ENCODE measurements at regions not wholly inside any gene's neighbourhood (a gene's known extent, or its start where the extent isn't known, plus 50 kb on each side); places are given as distances from the start of the nearest gene placed in this dataset.
A peak's percentile ranks its signal among the peaks of the same experiment; 100 is the strongest.
"Not testable (repeated sequence)": the region's sequence is repeated elsewhere in the genome, so short reads cannot be mapped to it uniquely, and the experiment has no call there.

GRCh38 chr20:29790510-29790909 is 1467.0 kb upstream of the DEFB115 start:
- no peaks in the 10 kb centered on the region for H3K27me3 ChIP-seq (ENCODE audit: control insufficient read depth, insufficient read depth, low read length)
- CTCF ChIA-PET = no interaction called here
- H3K4me3 ChIP-seq (ENCODE audit: low read depth, low read length) = no peak overlapping the region
- DNase-seq (ENCODE audit: low read depth, low spot score) = no peak
- POLR2A ChIA-PET = no interaction called here
- no peak overlapping the region for H3K27ac ChIP-seq (ENCODE audit: low read depth, low read length)
- peaks cover 27% of the 10 kb centered on the region for H3K9me3 ChIP-seq (ENCODE audit: control insufficient read depth, insufficient read depth, low read length)
- TF ChIP-seq CTCF (IDR thresholded peaks at IDR 0.05; ENCODE audit: low read depth, low read length) = no peak

DNA sequence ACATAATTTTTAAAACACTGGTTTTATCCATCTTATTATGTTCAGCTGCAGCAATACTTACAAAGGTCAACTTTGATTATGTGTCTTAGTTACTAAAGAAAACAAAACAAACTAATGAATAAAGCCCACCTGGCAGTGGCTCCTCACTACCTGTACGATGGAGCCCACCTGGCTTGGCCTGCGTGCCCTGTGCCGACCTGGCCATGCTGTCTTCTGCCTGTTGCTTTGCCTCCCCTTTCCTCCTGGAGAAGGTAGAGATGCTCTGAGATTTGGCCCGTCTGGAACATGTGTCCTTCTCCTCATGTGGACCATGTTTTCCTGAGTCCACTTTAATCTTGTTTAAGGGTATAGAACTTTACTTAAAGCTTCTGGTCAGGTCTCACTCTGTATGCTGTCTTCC is 1426.0 kb upstream of the DEFB115 start:
- H3K27me3 ChIP-seq (ENCODE audit: control insufficient read depth, insufficient read depth, low read length); H3K9me3 ChIP-seq (ENCODE audit: control insufficient read depth, insufficient read depth, low read length); POLR2A ChIA-PET; DNase-seq (ENCODE audit: low read depth, low spot score); H3K4me3 ChIP-seq (ENCODE audit: low read depth, low read length); CTCF ChIA-PET; H3K27ac ChIP-seq (ENCODE audit: low read depth, low read length): not testable (repeated sequence)

DNA sequence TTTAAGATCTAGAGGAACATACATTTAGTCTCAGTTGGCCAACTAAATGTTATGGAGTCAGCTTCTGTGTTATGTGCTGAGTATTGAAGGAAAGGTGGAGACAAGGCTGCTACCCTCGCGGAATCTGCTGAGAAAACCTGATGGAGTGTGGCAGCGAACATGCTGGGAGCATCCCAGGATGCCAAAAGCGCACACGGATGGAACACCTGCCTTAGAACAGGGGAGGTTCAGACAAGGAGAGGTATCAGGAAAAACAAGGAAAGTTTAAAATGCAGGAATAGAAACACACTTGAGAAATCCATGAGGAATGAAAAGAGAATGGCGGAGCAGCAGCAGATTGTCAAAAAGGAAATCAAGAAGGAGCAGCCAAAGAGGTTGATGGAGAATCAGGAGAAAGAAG is 1389.5 kb upstream of the DEFB115 start:
- POLR2A ChIA-PET; CTCF ChIA-PET; H3K4me3 ChIP-seq (ENCODE audit: low read depth, low read length); H3K27me3 ChIP-seq (ENCODE audit: control insufficient read depth, insufficient read depth, low read length); H3K27ac ChIP-seq (ENCODE audit: low read depth, low read length); H3K9me3 ChIP-seq (ENCODE audit: control insufficient read depth, insufficient read depth, low read length); DNase-seq (ENCODE audit: low read depth, low spot score): not testable (repeated sequence)

GRCh38 chr20:29868688-29869087 is 1388.8 kb upstream of the DEFB115 start:
- CTCF ChIA-PET; POLR2A ChIA-PET; H3K27me3 ChIP-seq (ENCODE audit: control insufficient read depth, insufficient read depth, low read length); H3K4me3 ChIP-seq (ENCODE audit: low read depth, low read length); DNase-seq (ENCODE audit: low read depth, low spot score); H3K27ac ChIP-seq (ENCODE audit: low read depth, low read length); H3K9me3 ChIP-seq (ENCODE audit: control insufficient read depth, insufficient read depth, low read length): not testable (repeated sequence)

- peaks cover 37% of the 10 kb centered on the region for H3K9me3 ChIP-seq (ENCODE audit: control insufficient read depth, insufficient read depth, low read length)
- DNase-seq (ENCODE audit: low read depth, low spot score); H3K27me3 ChIP-seq (ENCODE audit: control insufficient read depth, insufficient read depth, low read length); H3K4me3 ChIP-seq (ENCODE audit: low read depth, low read length); POLR2A ChIA-PET; H3K27ac ChIP-seq (ENCODE audit: low read depth, low read length); CTCF ChIA-PET: not testable (repeated sequence)
Measured at GRCh38 chr20:29871816-29872215, 1385.6 kb upstream of the DEFB115 start.

GRCh38 chr20:29873946-29874345 is 1383.5 kb upstream of the DEFB115 start:
- DNase-seq (ENCODE audit: low read depth, low spot score) = no peak
- ChIA-PET POLR2A (no interaction called here), CTCF (no interaction called here)
- peaks cover 52% of the 10 kb centered on the region for H3K9me3 ChIP-seq (ENCODE audit: control insufficient read depth, insufficient read depth, low read length)
- no peak for TF ChIP-seq CTCF (IDR thresholded peaks at IDR 0.05; ENCODE audit: low read depth, low read length)
- H3K4me3 ChIP-seq (ENCODE audit: low read depth, low read length) = peak overlapping the region; percentile 48
- peaks cover under 1% of the 10 kb centered on the region for H3K27me3 ChIP-seq (ENCODE audit: control insufficient read depth, insufficient read depth, low read length)
- H3K27ac ChIP-seq (ENCODE audit: low read depth, low read length) = no peak overlapping the region

- no peak overlapping the region for H3K4me3 ChIP-seq (ENCODE audit: low read depth, low read length)
- H3K27ac ChIP-seq (ENCODE audit: low read depth, low read length) = no peak overlapping the region
- CTCF ChIA-PET = no interaction called here
- TF ChIP-seq CTCF (IDR thresholded peaks at IDR 0.05; ENCODE audit: low read depth, low read length) = no peak
- peaks cover 58% of the 10 kb centered on the region for H3K9me3 ChIP-seq (ENCODE audit: control insufficient read depth, insufficient read depth, low read length)
- H3K27me3 ChIP-seq (ENCODE audit: control insufficient read depth, insufficient read depth, low read length) = peaks cover 2% of the 10 kb centered on the region
- DNase-seq (ENCODE audit: low read depth, low spot score) = no peak
- POLR2A ChIA-PET = no interaction called here
Measured at GRCh38 chr20:29874476-29875202, 1382.8 kb upstream of the DEFB115 start.

DNA sequence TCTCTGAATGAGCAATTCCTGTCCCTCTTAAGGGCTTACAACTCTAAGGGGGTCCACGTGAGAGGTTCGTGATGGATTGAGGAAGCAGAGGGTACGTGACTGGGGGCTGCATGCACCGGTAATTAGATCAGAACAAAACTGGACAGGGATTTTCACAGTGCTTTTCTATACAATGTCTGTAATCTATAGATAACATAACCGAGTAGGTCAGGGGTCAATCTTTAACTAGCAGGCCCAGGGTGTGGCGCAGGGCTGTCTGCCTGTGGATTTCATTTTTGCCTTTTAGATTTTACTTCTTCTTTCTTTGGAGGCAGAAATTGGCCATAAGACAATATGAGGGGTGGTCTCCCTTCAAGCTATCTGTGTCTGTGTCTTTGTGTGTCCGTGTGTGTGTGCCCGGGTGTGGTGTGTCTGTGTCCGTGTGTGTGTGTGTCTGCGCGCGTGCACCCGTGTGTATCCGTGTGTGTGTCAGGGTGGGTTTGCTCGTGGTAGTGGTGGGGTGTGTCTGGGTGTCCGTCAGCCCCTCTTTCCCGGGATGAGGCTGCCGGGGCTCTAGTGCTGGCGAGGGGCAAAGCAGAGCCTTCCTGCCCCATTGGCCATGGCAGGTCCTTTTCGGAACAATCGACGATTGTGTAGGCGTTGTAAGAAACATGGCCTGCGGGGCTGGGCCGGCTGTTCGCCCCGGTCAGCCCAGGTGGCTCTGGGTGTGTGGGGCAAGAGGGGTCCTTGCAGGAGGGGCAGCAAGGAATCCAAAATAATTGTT is 1382.0 kb upstream of the DEFB115 start:
- H3K27me3 ChIP-seq (ENCODE audit: control insufficient read depth, insufficient read depth, low read length); DNase-seq (ENCODE audit: low read depth, low spot score); H3K4me3 ChIP-seq (ENCODE audit: low read depth, low read length); POLR2A ChIA-PET; CTCF ChIA-PET; H3K27ac ChIP-seq (ENCODE audit: low read depth, low read length): not testable (repeated sequence)
- H3K9me3 ChIP-seq (ENCODE audit: control insufficient read depth, insufficient read depth, low read length) = peaks cover 60% of the 10 kb centered on the region

DNA sequence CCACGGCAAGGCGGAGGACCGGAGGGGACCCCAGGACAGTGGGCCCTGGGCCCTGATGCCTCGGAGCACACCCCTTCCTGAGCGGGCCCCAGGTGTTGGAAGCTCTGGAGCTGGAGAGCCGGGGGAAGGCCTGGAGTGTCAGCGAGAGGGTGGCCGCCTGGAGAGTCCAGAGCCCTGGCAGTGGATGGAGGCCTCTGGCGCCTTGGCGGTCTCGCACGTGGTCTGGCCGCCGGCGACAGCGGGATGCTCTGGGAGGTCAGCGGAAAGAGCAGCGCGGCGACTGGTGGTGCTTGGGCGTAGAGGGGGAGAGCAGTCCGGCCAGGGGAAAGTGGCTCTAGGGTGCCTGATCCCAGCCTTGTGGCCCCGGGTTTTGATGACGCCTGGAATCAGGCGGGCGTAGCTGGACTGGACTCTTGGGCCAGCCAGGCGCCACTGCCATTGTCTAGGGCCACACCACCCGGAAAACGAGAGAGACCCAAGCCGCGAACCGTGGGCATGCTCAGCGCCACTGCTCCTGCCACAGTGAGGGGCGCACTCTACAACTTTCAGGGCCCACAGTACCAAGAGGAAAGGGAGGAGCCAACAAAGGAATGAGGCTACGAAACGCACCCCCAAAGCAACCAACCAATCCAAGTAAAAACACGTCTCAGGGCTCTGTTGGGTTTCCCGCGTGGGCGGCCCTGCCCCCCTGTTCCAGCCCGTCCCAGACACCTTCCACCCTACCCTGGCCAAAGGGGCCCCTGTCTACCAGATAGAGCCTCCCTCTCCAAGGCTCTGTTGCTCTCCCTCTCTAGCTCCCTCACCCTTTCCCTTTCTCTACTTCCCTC is 1381.2 kb upstream of the DEFB115 start:
- peaks cover 62% of the 10 kb centered on the region for H3K9me3 ChIP-seq (ENCODE audit: control insufficient read depth, insufficient read depth, low read length)
- H3K27ac ChIP-seq (ENCODE audit: low read depth, low read length); H3K27me3 ChIP-seq (ENCODE audit: control insufficient read depth, insufficient read depth, low read length); CTCF ChIA-PET; H3K4me3 ChIP-seq (ENCODE audit: low read depth, low read length); POLR2A ChIA-PET; DNase-seq (ENCODE audit: low read depth, low spot score): not testable (repeated sequence)

Measured in AG04450 (cell line).